Heart left ventricle (tissue), 13 donors: ENCODE measurements at regions not wholly inside any gene's neighbourhood (a gene's known extent, or its start where the extent isn't known, plus 50 kb on each side); places are given as distances from the start of the nearest gene placed in this dataset.

Source experiments
- CTCF ChIP-seq, 12 donors: fragments of 200-600 bp; sonication (generic) in 4 of 12; IDR thresholded peaks; one replicate each; pipeline versions ENCODE4 v1.5.0 to v1.8.0; 2018 to 2022; ENCODE audit warnings: antibody characterized with exemption in 12 of 12, mild to moderate bottlenecking in 5 of 12
- POLR2A ChIP-seq, 2 donors: fragments of 450-650 bp; IDR thresholded peaks; one replicate each; pipeline ENCODE4 v1.6.1; 2017; ENCODE audit warnings: antibody characterized with exemption in 2 of 2, mild to moderate bottlenecking in 2 of 2, moderate library complexity in 2 of 2
- donor health status: ischemic (EF 13 %, LVEDD 7.1; RV severe dilation, severe dysfunction).
- donor health status: DM: no; HTN: yes; CAD: no.
- donor health status: DM: no; HTN: no; CAD: no.
- donor health status: ischemic (EF 25% LVEDD 6.9; RV normal size, moderate dysfunction).
- donor health status: ischemic (EF 25% LVEDD 5.7; RV mildly dilated, moderate dysfunction).
- donor health status: ischemic (EF 35%, LVEDD 5.7; RV mildly dilated, moderate dysfunction).
- donor health status: nonischemic (EF 11% LVEDD 7.7; RV severe dilation, severe dysfunction).
- donor health status: DM: yes; HTN: yes; CAD: no.
- donor health status: PGD.
- donor health status: ischemic (EF 29% LVEDD 5.4; RV normal size, mild dysfunction).
- donor health status: nonischemic (EF 23%, LVEDD 6.1; RV moderate dilation, normal function).

- no peak for TF ChIP-seq CTCF (IDR thresholded peaks at IDR 0.05)
- TF ChIP-seq POLR2A (IDR thresholded peaks at IDR 0.05) = no peak
These were observed 166.4 kb upstream of the FAT1 start for GRCh38 chr4:186889876-186890643.
